ENCODE measurements at regions not wholly inside any gene's neighbourhood (a gene's known extent, or its start where the extent isn't known, plus 50 kb on each side); places are given as distances from the start of the nearest gene placed in this dataset.

GRCh38 chr5:93186076-93186682 is 394.8 kb downstream of the NR2F1-AS1 start:
- whole genome bisulfite sequencing, 2 donors, result 60 to 66% methylated on average over 3 of the region's 3 CpGs
- Histone ChIP-seq H3K9me3 (peaks cover 0 to 6% (median 0%) of the 10 kb centered on the region in 11 donors), H3K36me3 (no peaks in the 10 kb centered on the region), H3K4me3 (no peak overlapping the region), H3K27me3 (no peaks in the 10 kb centered on the region), H3K27ac (peak overlapping the region in 2 of 10 donors; percentile 28 to 45), H3K4me1 (peaks cover 0 to 5% (median 0%) of the 10 kb centered on the region in 9 donors)
- ATAC-seq, result peak in 4 of 8 donors; percentile 25 to 56 (median 46)
- intact Hi-C loops (cut with DNase I), result no loop called here
- no peak for DNase-seq
- TF ChIP-seq CTCF (IDR thresholded peaks at IDR 0.05), result no peak

- Histone ChIP-seq H3K4me3 (no peak overlapping the region), H3K4me1 (peaks cover 0 to 4% (median 0%) of the 10 kb centered on the region in 9 donors), H3K9me3 (peaks cover 0 to 11% (median 0%) of the 10 kb centered on the region in 11 donors), H3K36me3 (no peaks in the 10 kb centered on the region), H3K27ac (no peak overlapping the region), H3K27me3 (no peaks in the 10 kb centered on the region)
- 35 to 70% methylated on average over 1 of the region's 1 CpG for WGBS, 2 donors
- TF ChIP-seq CTCF (IDR thresholded peaks at IDR 0.05), result no peak
- ATAC-seq, result no peak
- intact Hi-C loops (cut with DNase I), result no loop called here
- DNase-seq, result no peak
Measured at GRCh38 chr5:93184041-93184440, 397.0 kb downstream of the NR2F1-AS1 start.

GRCh38 chr5:93179466-93179865 is 401.6 kb downstream of the NR2F1-AS1 start:
- intact Hi-C loops (cut with DNase I), result no loop called here
- no peak for ATAC-seq
- H3K27ac ChIP-seq, result no peak overlapping the region
- TF ChIP-seq CTCF (IDR thresholded peaks at IDR 0.05), result no peak
- H3K4me1 ChIP-seq, result no peaks in the 10 kb centered on the region
- H3K27me3 ChIP-seq, result no peaks in the 10 kb centered on the region
- no peaks in the 10 kb centered on the region for H3K36me3 ChIP-seq
- DNase-seq, result no peak
- H3K9me3 ChIP-seq, result peaks cover 0 to 11% (median 0%) of the 10 kb centered on the region in 11 donors
- H3K4me3 ChIP-seq, result no peak overlapping the region
- WGBS, 2 donors, result 72 to 79% methylated on average over 1 of the region's 1 CpG

- DNase-seq (no peak), ATAC-seq (no peak)
- Histone ChIP-seq H3K4me3 (no peak overlapping the region), H3K27me3 (no peaks in the 10 kb centered on the region), H3K4me1 (no peaks in the 10 kb centered on the region), H3K9me3 (peaks cover 0 to 20% (median 4%) of the 10 kb centered on the region in 11 donors), H3K27ac (no peak overlapping the region), H3K36me3 (no peaks in the 10 kb centered on the region)
- TF ChIP-seq CTCF (IDR thresholded peaks at IDR 0.05), result no peak
- WGBS, 2 donors, result 83 to 90% methylated on average over 1 of the region's 1 CpG
- intact Hi-C loops (cut with DNase I), result no loop called here
Measured at GRCh38 chr5:93174930-93175329, 406.1 kb downstream of the NR2F1-AS1 start.

All from heart right ventricle (tissue), 16 donors.